ENCODE measurements at regions not wholly inside any gene's neighbourhood (a gene's known extent, or its start where the extent isn't known, plus 50 kb on each side); places are given as distances from the start of the nearest gene placed in this dataset.

GRCh38 chr3:5348229-5348902 is 160.9 kb downstream of the EDEM1 start:
- TF ChIP-seq CTCF (IDR thresholded peaks at IDR 0.05) (no peak), POLR2A (IDR thresholded peaks at IDR 0.05) (no peak), EP300 (IDR thresholded peaks at IDR 0.05) (no peak), POLR2AphosphoS5 (IDR thresholded peaks at IDR 0.05) (no peak)

Measured in stomach (tissue), 4 donors.